OCI-LY3 (cell line): ENCODE measurements at regions not wholly inside any gene's neighbourhood (a gene's known extent, or its start where the extent isn't known, plus 50 kb on each side); places are given as distances from the start of the nearest gene placed in this dataset.
A peak's percentile ranks its signal among the peaks of the same experiment; 100 is the strongest.

Source experiments
- H2AFZ ChIP-seq: fragments of 200-600, 300-600 bp; shearing (Covaris generic); 2 replicates; pipeline ENCODE4 v1.6.0; 2014; ENCODE audit warnings: antibody characterized with exemption, low read depth, low read length
- H3K27ac ChIP-seq: fragments of 200-600, 300-600 bp; sonication (generic); 2 replicates; pipeline ENCODE4 v1.5.1; 2014; ENCODE audit warnings: mild to moderate bottlenecking, low read length, moderate library complexity, mixed read lengths
- H3K27me3 ChIP-seq: fragments of 200-600, 300-600 bp; sonication (generic); 2 replicates; pipeline ENCODE4 v1.6.1; 2014; ENCODE audit warnings: low read depth, low read length, mixed read lengths
- H3K36me3 ChIP-seq: fragments of 200-600, 300-600 bp; sonication (generic); replicated peaks from 2 replicates; pipeline ENCODE3; 2014; ENCODE audit warnings: low read depth, low read length, mixed read lengths
- H3K4me1 ChIP-seq: fragments of 300-600, 200-600 bp; sonication (generic); 2 replicates; pipeline ENCODE4 v1.6.1; 2014; ENCODE audit warnings: low read length, mixed read lengths
- H3K4me2 ChIP-seq: fragments of 200-600, 300-600 bp; sonication (generic); 2 replicates; pipeline ENCODE4 v1.6.1; 2014; ENCODE audit warnings: low read length, mixed read lengths
- H3K4me3 ChIP-seq: fragments of 300-600, 200-600 bp; sonication (generic); 2 replicates; pipeline ENCODE4 v1.5.1; 2014; ENCODE audit warnings: antibody characterized with exemption, mild to moderate bottlenecking, low read length, moderate library complexity
- H3K79me2 ChIP-seq: fragments of 300-600, 200-600 bp; shearing (Covaris generic); 2 replicates; pipeline ENCODE4 v1.6.1; 2014; ENCODE audit warnings: mild to moderate bottlenecking, low read length, mixed read lengths
- H3K9ac ChIP-seq: fragments of 300-600, 200-600 bp; shearing (Covaris generic); 2 replicates; pipeline ENCODE4 v1.6.0; 2014; ENCODE audit warnings: mild to moderate bottlenecking, low read length, moderate library complexity
- H3K9me3 ChIP-seq: fragments of 200-600, 300-600 bp; shearing (Covaris generic); 2 replicates; pipeline ENCODE4 v1.6.1; 2014; ENCODE audit warnings: low read length, mixed read lengths; ENCODE audit not compliant: insufficient read depth
- H4K20me1 ChIP-seq: fragments of 200-600, 300-600 bp; sonication (generic); 2 replicates; pipeline ENCODE4 v1.6.1; 2016; ENCODE audit warnings: low read length, mixed read lengths; ENCODE audit not compliant: insufficient read depth
- CTCF ChIP-seq: fragments of 200-600, 300-600 bp; sonication (generic); IDR thresholded peaks from 2 replicates; pipeline ENCODE4 v1.5.1; 2014; ENCODE audit warnings: antibody characterized with exemption, low read length, low read depth
- EZH2phosphoT487 ChIP-seq: fragments of 200-600 bp; shearing (Covaris generic); IDR thresholded peaks from 2 replicates; pipeline ENCODE4 v1.6.1; 2018; ENCODE audit warnings: antibody characterized with exemption, mixed run types, low read depth

GRCh38 chr4:103499094-103499493 is 220.7 kb downstream of the TACR3 start:
- Histone ChIP-seq H4K20me1 (no peaks in the 10 kb centered on the region), H3K27ac (peak overlapping the region; percentile 97), H3K9ac (peak overlapping the region; percentile 82), H3K9me3 (0 out of 2 replicates have a peak, but pooled peaks cover 7% of the 10 kb centered on the region), H3K79me2 (no peaks in the 10 kb centered on the region), H3K27me3 (no peaks in the 10 kb centered on the region), H3K36me3 (peaks cover 7% of the 10 kb centered on the region), H3K4me1 (peaks cover 35% of the 10 kb centered on the region), H2AFZ (peak overlapping the region; percentile 78), H3K4me3 (peak overlapping the region; percentile 74), H3K4me2 (peak overlapping the region; percentile 95)
- TF ChIP-seq CTCF: peak; percentile 74
- TF ChIP-seq EZH2phosphoT487: no peak

- peak overlapping the region; percentile 97 for H3K27ac ChIP-seq
- peak overlapping the region; percentile 95 for H3K4me2 ChIP-seq
- peaks cover 7% of the 10 kb centered on the region for H3K36me3 ChIP-seq
Observed at GRCh38 chr4:103498161-103499070, 221.4 kb downstream of the TACR3 start.

GRCh38 chr4:103497692-103498091 is 222.1 kb downstream of the TACR3 start:
- Histone ChIP-seq H3K9me3 (0 out of 2 replicates have a peak, but pooled peaks cover 7% of the 10 kb centered on the region), H3K9ac (peak overlapping the region; percentile 53; the same call in 1 of the 2 replicates), H2AFZ (peak overlapping the region; percentile 11; the same call in 1 of the 2 replicates), H4K20me1 (no peaks in the 10 kb centered on the region), H3K79me2 (no peaks in the 10 kb centered on the region), H3K4me3 (peak overlapping the region; percentile 74), H3K27ac (peak overlapping the region; percentile 97), H3K4me2 (peak overlapping the region; percentile 89), H3K36me3 (peaks cover 7% of the 10 kb centered on the region), H3K4me1 (peaks cover 35% of the 10 kb centered on the region), H3K27me3 (no peaks in the 10 kb centered on the region)
- no peak for TF ChIP-seq EZH2phosphoT487
- no peak for TF ChIP-seq CTCF

More at GRCh38 chr4:103498161-103499070, 221.4 kb downstream of the TACR3 start:
- H3K9ac ChIP-seq: peak overlapping the region; percentile 82
- TF ChIP-seq CTCF: no peak
- TF ChIP-seq EZH2phosphoT487: peak; percentile 90
- H4K20me1 ChIP-seq: no peaks in the 10 kb centered on the region
- H3K4me1 ChIP-seq: peaks cover 35% of the 10 kb centered on the region
- H3K79me2 ChIP-seq: no peaks in the 10 kb centered on the region
- peak overlapping the region; percentile 74 for H3K4me3 ChIP-seq
- no peaks in the 10 kb centered on the region for H3K27me3 ChIP-seq
- peak overlapping the region; percentile 78 for H2AFZ ChIP-seq
- H3K9me3 ChIP-seq: 0 out of 2 replicates have a peak, but pooled peaks cover 7% of the 10 kb centered on the region

- H3K36me3 ChIP-seq: peaks cover 7% of the 10 kb centered on the region
- no peak overlapping the region for H2AFZ ChIP-seq
- H3K9me3 ChIP-seq: 0 out of 2 replicates have a peak, but pooled peaks cover 7% of the 10 kb centered on the region
- H3K27me3 ChIP-seq: no peaks in the 10 kb centered on the region
- peaks cover 35% of the 10 kb centered on the region for H3K4me1 ChIP-seq
- no peaks in the 10 kb centered on the region for H3K79me2 ChIP-seq
- H3K9ac ChIP-seq: peak overlapping the region; percentile 7; the same call in 1 of the 2 replicates
- peak overlapping the region; percentile 97 for H3K27ac ChIP-seq
- H4K20me1 ChIP-seq: no peaks in the 10 kb centered on the region
- TF ChIP-seq EZH2phosphoT487: no peak
- no peak for TF ChIP-seq CTCF
- peak overlapping the region; percentile 74; the same call in 1 of the 2 replicates for H3K4me3 ChIP-seq
- H3K4me2 ChIP-seq: peak overlapping the region; percentile 89
Observed at GRCh38 chr4:103496800-103497199, 223.0 kb downstream of the TACR3 start.
